ENCODE measurements at regions not wholly inside any gene's neighbourhood (a gene's known extent, or its start where the extent isn't known, plus 50 kb on each side); places are given as distances from the start of the nearest gene placed in this dataset.
A peak's percentile ranks its signal among the peaks of the same experiment; 100 is the strongest.

- DNase-seq (ENCODE audit: low read depth): no peak
Observed at GRCh38 chr14:65320661-65321308, 91.7 kb upstream of the FUT8 start.

- no peak for DNase-seq (ENCODE audit: low read depth)
Observed at GRCh38 chr14:65321370-65321875, 91.1 kb upstream of the FUT8 start.

- no peak for DNase-seq (ENCODE audit: low read depth)
Observed at GRCh38 chr14:65329481-65329880, 83.0 kb upstream of the FUT8 start.

GRCh38 chr14:65329911-65330310, 82.6 kb upstream of the FUT8 start:
- no peak for DNase-seq (ENCODE audit: low read depth)

DNA sequence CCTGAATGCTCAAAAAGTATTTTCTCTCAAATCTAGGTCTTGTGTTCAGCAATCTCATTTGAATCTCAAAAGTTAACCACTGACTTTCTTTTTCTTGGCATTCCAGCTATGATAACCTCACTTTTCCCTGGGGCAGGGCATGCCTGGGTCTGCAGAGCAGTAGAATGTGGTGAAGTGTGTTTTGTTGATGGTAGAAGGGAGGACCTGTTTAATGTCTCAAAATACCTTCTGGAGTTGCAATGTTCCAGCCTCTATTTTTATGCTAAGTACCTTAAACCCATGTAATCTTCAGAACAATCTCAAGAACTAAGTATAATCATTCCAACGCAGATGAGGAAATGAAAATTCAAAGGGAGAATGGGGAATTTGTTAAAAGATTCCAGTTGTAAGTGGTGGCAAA, 82.1 kb upstream of the FUT8 start:
- no peak for DNase-seq (ENCODE audit: low read depth)

- no peak for DNase-seq (ENCODE audit: low read depth)
Observed at GRCh38 chr14:65331652-65332051, 80.9 kb upstream of the FUT8 start.

DNA sequence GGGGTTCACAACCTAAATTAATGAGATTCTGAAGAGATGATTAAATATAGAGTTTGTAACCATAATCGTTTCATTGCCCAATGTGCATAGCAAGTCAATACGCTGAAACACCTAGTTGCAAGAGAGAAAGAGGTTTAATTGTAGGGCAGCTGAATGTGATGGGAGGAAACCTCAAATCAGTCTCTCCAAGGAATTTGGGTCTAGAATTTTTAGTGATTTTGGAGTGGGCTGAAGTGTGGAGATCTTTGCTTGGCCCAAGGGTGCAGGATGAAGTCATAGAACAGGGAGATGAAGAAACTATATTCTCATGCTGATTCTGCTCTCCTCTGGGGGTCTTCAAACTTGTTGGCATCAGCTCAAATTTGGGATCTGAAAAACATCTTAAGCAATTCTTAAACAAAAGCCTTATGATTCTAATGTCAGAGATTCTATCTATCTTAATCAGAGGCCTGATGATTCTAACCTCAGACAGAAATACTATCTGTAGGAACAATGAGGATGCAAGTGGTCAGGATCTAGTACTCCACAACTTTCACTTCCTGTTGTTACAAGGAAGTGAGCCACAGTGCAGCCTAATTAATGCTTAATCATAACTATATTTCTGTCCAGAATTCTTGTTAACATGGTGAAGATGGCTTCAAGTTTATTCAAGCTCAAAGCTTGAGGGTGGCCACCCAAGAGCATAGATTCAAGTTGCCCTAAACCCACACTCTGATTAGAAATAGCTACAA, 80.2 kb upstream of the FUT8 start:
- no peak for DNase-seq (ENCODE audit: low read depth)

DNA sequence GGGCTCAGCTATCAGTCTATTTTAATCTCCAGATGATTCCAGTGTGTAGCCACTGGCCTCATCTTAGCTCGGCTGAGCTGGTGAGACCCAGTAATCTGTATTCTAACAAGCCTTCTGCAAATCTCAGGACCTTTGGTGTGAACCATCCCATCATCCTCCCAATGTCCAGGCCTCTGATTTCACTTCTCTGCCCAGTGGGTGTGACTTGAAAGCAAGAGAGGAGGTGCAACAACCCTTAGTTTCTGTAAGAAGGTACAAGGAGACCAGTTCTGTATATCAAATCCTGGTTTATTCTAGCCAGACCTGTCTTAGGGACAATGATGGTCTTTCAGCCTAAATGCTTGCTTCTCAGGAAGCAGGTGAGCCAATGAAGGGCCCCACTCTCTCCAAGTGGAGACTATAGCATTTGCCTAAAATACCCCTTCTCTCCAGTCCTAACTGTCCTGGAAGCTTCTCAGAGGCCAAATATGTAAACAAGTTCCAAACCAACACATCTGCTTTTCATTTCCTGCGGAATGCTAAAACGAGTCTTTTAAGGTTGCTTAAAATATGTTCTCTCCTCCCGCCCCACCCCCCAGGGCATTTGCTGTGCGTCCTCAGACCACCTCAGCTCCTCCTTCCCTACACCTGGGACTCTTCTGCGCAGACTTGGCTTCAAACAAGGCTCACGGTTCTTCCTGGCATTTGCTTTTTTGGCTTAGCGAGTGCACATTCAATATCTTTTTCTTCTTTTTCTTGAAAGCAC, 78.4 kb upstream of the FUT8 start:
- DNase-seq (ENCODE audit: low read depth): peak; percentile 85

DNA sequence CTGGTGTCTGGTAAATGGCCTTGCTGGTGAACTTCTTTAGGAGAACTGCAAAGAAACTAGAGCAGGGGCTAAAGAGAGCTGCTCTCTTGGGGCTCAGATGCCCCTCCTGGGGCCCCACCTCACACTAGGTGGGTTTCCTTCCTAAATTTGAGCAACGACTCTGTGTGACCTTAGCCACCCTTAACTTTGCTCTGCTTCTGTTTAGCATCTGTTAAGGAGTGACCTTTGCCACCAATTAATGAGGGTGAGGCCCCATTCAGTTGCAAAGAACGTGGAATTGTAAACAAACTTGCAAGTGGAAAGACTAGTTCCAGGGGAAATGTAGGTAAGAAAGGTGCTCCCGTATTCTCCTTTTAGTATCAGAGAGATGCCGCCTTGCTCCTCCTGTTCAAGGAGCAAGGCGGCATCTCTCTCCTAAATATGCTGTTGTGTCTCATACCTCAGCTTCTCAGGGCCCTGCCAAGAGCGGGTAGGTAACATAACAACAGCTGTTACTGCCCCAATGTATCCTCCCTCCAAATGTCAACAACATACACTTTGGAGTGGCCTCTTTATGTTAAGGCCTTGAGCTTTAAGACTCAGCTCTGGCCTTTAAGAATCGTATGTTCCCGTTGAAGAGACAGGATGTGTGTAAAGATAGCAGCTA, 77.6 kb upstream of the FUT8 start:
- peak; percentile 13 for DNase-seq (ENCODE audit: low read depth)

- no peak for DNase-seq (ENCODE audit: low read depth)
Observed at GRCh38 chr14:65335411-65335947, 77.1 kb upstream of the FUT8 start.

- DNase-seq (ENCODE audit: low read depth): peak; percentile 36
Observed at GRCh38 chr14:65336191-65336591, 76.3 kb upstream of the FUT8 start.

GRCh38 chr14:65339866-65340265, 72.7 kb upstream of the FUT8 start:
- no peak for DNase-seq (ENCODE audit: low read depth)

GRCh38 chr14:65344011-65344410, 68.5 kb upstream of the FUT8 start:
- no peak for DNase-seq (ENCODE audit: low read depth)

DNA sequence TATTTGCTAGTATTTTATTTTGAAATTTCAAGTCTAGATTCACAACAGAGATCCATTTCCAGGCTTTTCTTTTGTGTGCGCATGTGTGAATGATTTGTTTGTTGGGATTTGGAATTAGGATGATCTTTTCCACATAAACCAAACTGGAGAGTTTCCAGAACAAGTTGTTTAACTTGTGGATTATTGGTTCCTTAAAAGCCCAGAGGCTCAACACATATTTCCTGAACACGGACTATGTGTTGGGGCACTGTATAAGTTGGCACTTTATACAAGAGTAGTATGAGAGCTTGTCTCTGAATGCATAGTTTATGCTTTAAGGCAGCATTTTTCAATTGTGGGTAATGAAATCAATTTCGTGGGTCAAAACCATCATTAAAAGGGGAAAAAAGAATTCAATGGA, 67.3 kb upstream of the FUT8 start:
- DNase-seq (ENCODE audit: low read depth): no peak

DNA sequence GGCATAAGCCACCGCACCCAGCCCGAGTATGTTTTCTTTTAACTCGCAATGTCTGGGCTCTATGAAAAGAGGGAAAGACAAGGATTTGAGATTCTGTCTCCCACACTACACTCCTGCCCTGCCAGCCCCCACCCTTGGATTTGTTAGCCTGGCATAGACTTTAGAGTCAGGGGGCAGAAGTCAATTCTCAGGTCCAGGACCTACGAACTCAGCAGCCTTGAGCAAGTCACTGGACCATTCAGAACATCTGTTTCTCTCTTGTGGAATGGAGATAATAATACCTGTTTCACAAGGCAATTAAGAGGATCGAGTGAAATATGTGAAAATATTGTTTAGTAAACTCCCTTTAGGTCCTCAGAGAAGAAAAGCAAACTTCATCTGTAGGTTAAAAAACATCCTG, 66.1 kb upstream of the FUT8 start:
- no peak for DNase-seq (ENCODE audit: low read depth)

- DNase-seq (ENCODE audit: low read depth): no peak
Observed at GRCh38 chr14:65346895-65347294, 65.6 kb upstream of the FUT8 start.

- DNase-seq (ENCODE audit: low read depth): no peak
Observed at GRCh38 chr14:65348137-65348536, 64.4 kb upstream of the FUT8 start.

DNA sequence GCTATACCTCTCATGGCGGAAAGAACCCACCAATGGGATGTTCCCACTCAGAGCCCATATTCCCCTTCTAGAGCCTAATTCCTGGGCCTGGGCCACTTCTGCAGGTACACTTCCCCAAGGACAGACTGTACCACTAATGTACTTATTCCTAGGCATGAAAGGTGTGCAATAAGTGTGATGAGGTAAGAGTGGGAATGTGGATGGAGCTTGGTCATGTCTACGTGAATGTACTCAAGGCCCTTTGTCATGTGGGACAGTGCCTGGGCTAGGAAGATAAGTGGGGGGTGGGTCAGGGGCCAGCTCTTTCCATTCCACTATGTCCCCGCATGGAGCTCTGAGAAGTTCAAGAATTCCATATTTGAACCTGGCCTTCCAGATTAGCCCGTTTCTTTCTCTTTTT, 63.4 kb upstream of the FUT8 start:
- DNase-seq (ENCODE audit: low read depth): no peak

DNA sequence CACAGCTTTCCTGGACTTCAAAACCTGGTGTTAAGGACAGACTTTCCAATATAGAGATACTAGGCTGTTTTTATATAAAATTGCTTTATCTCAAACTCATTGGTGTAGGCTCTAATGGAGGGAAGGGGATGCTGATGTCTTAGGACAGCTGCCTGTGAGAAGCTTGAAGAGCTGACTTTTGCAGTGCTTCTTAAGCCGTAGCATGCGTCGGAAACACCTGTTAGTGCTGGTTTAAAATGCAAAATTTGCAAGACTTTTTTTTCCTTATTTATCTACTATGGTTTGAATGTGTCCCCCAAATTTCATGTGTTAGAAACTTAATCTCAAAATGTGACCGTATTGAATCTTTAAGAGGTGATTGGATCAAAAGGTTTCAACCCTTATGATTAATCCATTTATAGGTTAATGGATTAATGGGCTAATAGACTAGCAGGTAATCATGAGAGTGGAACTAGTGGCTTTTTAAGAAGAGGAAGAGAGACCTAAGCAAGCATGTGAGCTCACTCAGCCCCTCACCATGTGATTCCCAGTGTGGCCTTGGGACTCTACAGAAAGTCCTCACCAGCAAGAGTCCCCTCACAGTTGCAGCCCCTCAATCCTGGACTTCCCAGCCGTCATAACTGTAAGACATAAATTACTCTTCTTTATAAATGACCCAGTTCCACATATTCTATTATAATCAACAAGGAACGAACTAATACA, 60.9 kb upstream of the FUT8 start:
- DNase-seq (ENCODE audit: low read depth): no peak

- DNase-seq (ENCODE audit: low read depth): peak; percentile 12
Observed at GRCh38 chr14:65352964-65353530, 59.5 kb upstream of the FUT8 start.

GRCh38 chr14:65354131-65354530, 58.4 kb upstream of the FUT8 start:
- DNase-seq (ENCODE audit: low read depth): no peak

All from fibroblast of gingiva (primary cell).